Endothelial cell of umbilical vein (primary cell): ENCODE measurements at regions not wholly inside any gene's neighbourhood (a gene's known extent, or its start where the extent isn't known, plus 50 kb on each side); places are given as distances from the start of the nearest gene placed in this dataset.

Experiments used
- BruUV-seq: library from RNA; stranded (reverse); fragments of 400-500 nt; replicated peaks from 2 replicates; lab custom pipeline; 2021; lab: Mats Ljungman, UMichigan
- CTCF ChIA-PET: fragments of 300-600, 350-600 bp; sonication (Branson Sonifier 250); formaldehyde crosslinking; loops from one replicate; lab custom pipeline; 2021; ENCODE audit warnings: antibody characterized with exemption, inconsistent platforms; lab: Charles Lee
- POLR2A ChIA-PET: fragments of 300-600, 350-600 bp; sonication (Branson Sonifier 250); formaldehyde crosslinking; loops from one replicate; lab custom pipeline; 2021; ENCODE audit warnings: antibody characterized with exemption, inconsistent platforms; lab: Charles Lee
- DNase-seq: peaks from one replicate; pipeline ENCODE4 v3.0.0-alpha.2; 2011; ENCODE audit warnings: low read depth, low spot score
- FAIRE-seq: peaks from 2 replicates; lab custom pipeline; 2011; peaks lifted over from hg19 to GRCh38; lab: Jason Lieb, UNC
- H2AFZ ChIP-seq: 2 replicates; pipeline ENCODE4 v1.6.0; 2012; ENCODE audit warnings: low read depth, low read length, control low read depth, inconsistent platforms
- H3K27ac ChIP-seq: 2 replicates; pipeline ENCODE4 v1.5.1; 2011; ENCODE audit warnings: low read depth, mild to moderate bottlenecking, control low read depth, low read length, moderate library complexity; ENCODE audit not compliant: insufficient read depth
- H3K27me3 ChIP-seq, 2 experiments: 2 replicates each; pipeline versions ENCODE4 v1.6.0 to v1.6.1; 2011; ENCODE audit warnings: low read length in 2 of 2, mixed read lengths in 1 of 2; ENCODE audit not compliant: control insufficient read depth in 2 of 2, insufficient read depth in 2 of 2
- H3K36me3 ChIP-seq, 2 experiments: 2 replicates in 1 of 2; 3 replicates in 1 of 2; pipeline ENCODE4 v1.5.1; 2011; ENCODE audit warnings: low read length in 2 of 2, mild to moderate bottlenecking in 1 of 2, moderate library complexity in 1 of 2; ENCODE audit not compliant: control insufficient read depth in 2 of 2, insufficient read depth in 2 of 2; ENCODE audit errors: extremely low read depth in 1 of 2
- H3K4me1 ChIP-seq: 3 replicates; pipeline ENCODE4 v1.5.1; 2011; ENCODE audit warnings: mild to moderate bottlenecking, low read length; ENCODE audit not compliant: control insufficient read depth, insufficient read depth; ENCODE audit errors: extremely low read depth
- H3K4me2 ChIP-seq: 2 replicates; pipeline ENCODE4 v1.6.1; 2011; ENCODE audit warnings: low read length, control low read depth, mixed read lengths; ENCODE audit not compliant: insufficient read depth
- H3K4me3 ChIP-seq, 3 experiments: fragments of 200-600 bp in 1 of 3; sonication (generic), shearing (Covaris generic) in 1 of 3; replicated peaks in 1 of 3; 2 replicates each; pipeline ENCODE4 v1.5.1; 2011 to 2016; ENCODE audit warnings: control low read depth in 3 of 3, low read length in 3 of 3, mild to moderate bottlenecking in 2 of 3, inconsistent platforms in 1 of 3, low read depth in 1 of 3, moderate library complexity in 1 of 3; ENCODE audit not compliant: insufficient read depth in 1 of 3
- H3K79me2 ChIP-seq: 2 replicates; pipeline ENCODE4 v1.6.0; 2012; ENCODE audit warnings: low read length, inconsistent platforms; ENCODE audit not compliant: control insufficient read depth, insufficient read depth
- H3K9ac ChIP-seq: replicated peaks from 2 replicates; pipeline ENCODE3; 2011; ENCODE audit warnings: low read length, control low read depth; ENCODE audit not compliant: insufficient read depth; ENCODE audit errors: extremely low read depth
- H3K9me1 ChIP-seq: replicated peaks from 3 replicates; pipeline ENCODE4 v1.6.0; 2011; ENCODE audit warnings: mild to moderate bottlenecking, low read length; ENCODE audit not compliant: control insufficient read depth, insufficient read depth; ENCODE audit errors: extremely low read depth
- H3K9me3 ChIP-seq: replicated peaks from 2 replicates; pipeline ENCODE4 v1.5.1; 2012; ENCODE audit warnings: low read length, inconsistent platforms; ENCODE audit not compliant: control insufficient read depth, insufficient read depth
- H4K20me1 ChIP-seq: replicated peaks from 2 replicates; pipeline ENCODE3; 2011; ENCODE audit warnings: mild to moderate bottlenecking, low read length; ENCODE audit not compliant: control insufficient read depth, insufficient read depth; ENCODE audit errors: extremely low read depth
- CTCF ChIP-seq, 2 donors: IDR thresholded peaks; 1 replicate in 1 of 2; 2 replicates in 1 of 2; pipeline ENCODE4 v1.5.1; 2011; ENCODE audit warnings: low read length in 2 of 2, mild to moderate bottlenecking in 2 of 2, moderate library complexity in 2 of 2, control low read depth in 1 of 2, inconsistent platforms in 1 of 2, low read depth in 1 of 2; ENCODE audit not compliant: insufficient read depth in 1 of 2; ENCODE audit errors: extremely low read depth in 1 of 2
- EZH2 ChIP-seq: IDR thresholded peaks from 2 replicates; pipeline ENCODE4 v1.6.1; 2012; ENCODE audit warnings: borderline replicate concordance, low read depth, mild to moderate bottlenecking, moderate library complexity, low read length, inconsistent platforms; ENCODE audit not compliant: severe bottlenecking
- FOS ChIP-seq: IDR thresholded peaks from 2 replicates; pipeline ENCODE4 v1.6.1; 2011; ENCODE audit warnings: mild to moderate bottlenecking, low read length, moderate library complexity, borderline replicate concordance; ENCODE audit not compliant: insufficient read depth
- GATA2 ChIP-seq: IDR thresholded peaks from 2 replicates; pipeline ENCODE4 v1.7.0; 2011; ENCODE audit warnings: low read depth, mild to moderate bottlenecking, moderate library complexity, mixed read lengths, low read length; ENCODE audit not compliant: insufficient read length, insufficient read depth
- JUN ChIP-seq: IDR thresholded peaks from 2 replicates; pipeline ENCODE4 v1.6.1; 2011; ENCODE audit warnings: borderline replicate concordance, low read depth; ENCODE audit not compliant: insufficient read length, insufficient read depth
- MAX ChIP-seq: IDR thresholded peaks from 2 replicates; pipeline ENCODE4 v1.6.1; 2011; ENCODE audit not compliant: insufficient read depth, insufficient read length
- MYC ChIP-seq: IDR thresholded peaks from one replicate; pipeline ENCODE4 v1.6.1; 2011; ENCODE audit warnings: mild to moderate bottlenecking, low read depth, low read length
- POLR2A ChIP-seq: IDR thresholded peaks from 2 replicates; pipeline ENCODE4 v1.6.1; 2012; ENCODE audit warnings: low read depth, mild to moderate bottlenecking, control low read depth, low read length
- POLR2AphosphoS5 ChIP-seq: IDR thresholded peaks from 2 replicates; pipeline ENCODE4 v1.6.1; 2012; ENCODE audit warnings: low read depth, mild to moderate bottlenecking, control low read depth, low read length, moderate library complexity; ENCODE audit not compliant: insufficient read depth
- dilution Hi-C: fragments of 300-500 bp; cut with MboI; formaldehyde crosslinking; loops from one replicate; pipeline ENCODE4 v1.15.0; 2019; ENCODE audit warnings: low sequenced_read_pairs; ENCODE audit not compliant: extremely low pct_ligation_motif_present
- intact Hi-C: fragments of 100-400 bp; cut with micrococcal nuclease; formaldehyde crosslinking; loops from one replicate; pipeline ENCODE4 v1.10.0; 2022

- Histone ChIP-seq H3K79me2 (no peaks in the 10 kb centered on the region), H3K36me3 (no peaks in the 10 kb centered on the region), H3K9me1 (no peaks in the 10 kb centered on the region), H3K4me3 (no peak overlapping the region), H2AFZ (no peak overlapping the region), H3K9me3 (no peaks in the 10 kb centered on the region), H3K9ac (no peak overlapping the region), H3K4me1 (no peaks in the 10 kb centered on the region), H3K27me3 (no peaks in the 10 kb centered on the region), H3K4me2 (no peak overlapping the region), H3K27ac (no peak overlapping the region), H4K20me1 (no peaks in the 10 kb centered on the region)
- intact Hi-C loops (no loop called here), dilution Hi-C loops (no loop called here)
- TF ChIP-seq EZH2 (no peak), CTCF (IDR thresholded peaks at IDR 0.05; ENCODE audit: extremely low read depth in 1 of 2, insufficient read depth in 1 of 2, low read depth in 1 of 2, low read length in 2 of 2) (no peak), FOS (no peak), GATA2 (no peak), MYC (no peak), POLR2A (no peak), JUN (no peak), POLR2AphosphoS5 (no peak), MAX (no peak)
- POLR2A ChIA-PET = no interaction called here
- DNase-seq (no peak), FAIRE-seq (no peak)
- CTCF ChIA-PET = no interaction called here
- BruUV-seq = no TSS peak
Observed at GRCh38 chr12:73361864-73362230, 1089.7 kb downstream of the TRHDE start.
